ENCODE measurements at regions not wholly inside any gene's neighbourhood (a gene's known extent, or its start where the extent isn't known, plus 50 kb on each side); places are given as distances from the start of the nearest gene placed in this dataset.

GRCh38 chr3:164224126-164224525 is 854.2 kb downstream of the SI start:
- TF ChIP-seq CTCF (IDR thresholded peaks at IDR 0.05; ENCODE audit: low read depth, low read length, missing control alignments): no peak
- no peak for DNase-seq (ENCODE audit: extremely low read depth, low read depth)
- no peak overlapping the region for H3K4me3 ChIP-seq (replicated peaks; ENCODE audit: low read depth, low read length)

- H3K4me3 ChIP-seq (replicated peaks; ENCODE audit: low read depth, low read length): no peak overlapping the region
- TF ChIP-seq CTCF (IDR thresholded peaks at IDR 0.05; ENCODE audit: low read depth, low read length, missing control alignments): no peak
- no peak for DNase-seq (ENCODE audit: extremely low read depth, low read depth)
These were observed 856.1 kb downstream of the SI start for GRCh38 chr3:164222197-164222596.

GRCh38 chr3:164221297-164221696 is 857.0 kb downstream of the SI start:
- no peak for TF ChIP-seq CTCF (IDR thresholded peaks at IDR 0.05; ENCODE audit: low read depth, low read length, missing control alignments)

GRCh38 chr3:164209363-164209762 is 868.9 kb downstream of the SI start:
- DNase-seq (ENCODE audit: extremely low read depth, low read depth): no peak
- no peak overlapping the region for H3K4me3 ChIP-seq (replicated peaks; ENCODE audit: low read depth, low read length)
- TF ChIP-seq CTCF (IDR thresholded peaks at IDR 0.05; ENCODE audit: low read depth, low read length, missing control alignments): no peak

More at GRCh38 chr3:164221297-164221696, 857.0 kb downstream of the SI start:
- no peak for DNase-seq (ENCODE audit: extremely low read depth, low read depth)
- no peak overlapping the region for H3K4me3 ChIP-seq (replicated peaks; ENCODE audit: low read depth, low read length)

- H3K4me3 ChIP-seq (replicated peaks; ENCODE audit: low read depth, low read length): no peak overlapping the region
- TF ChIP-seq CTCF (IDR thresholded peaks at IDR 0.05; ENCODE audit: low read depth, low read length, missing control alignments): no peak
- DNase-seq (ENCODE audit: extremely low read depth, low read depth): no peak
These were observed 869.5 kb downstream of the SI start for GRCh38 chr3:164208821-164209220.

GRCh38 chr3:164208048-164208447 is 870.2 kb downstream of the SI start:
- no peak overlapping the region for H3K4me3 ChIP-seq (replicated peaks; ENCODE audit: low read depth, low read length)
- no peak for DNase-seq (ENCODE audit: extremely low read depth, low read depth)
- no peak for TF ChIP-seq CTCF (IDR thresholded peaks at IDR 0.05; ENCODE audit: low read depth, low read length, missing control alignments)

GRCh38 chr3:164200053-164200823 is 878.1 kb downstream of the SI start:
- H3K4me3 ChIP-seq (replicated peaks; ENCODE audit: low read depth, low read length): no peak overlapping the region
- DNase-seq (ENCODE audit: extremely low read depth, low read depth): no peak
- no peak for TF ChIP-seq CTCF (IDR thresholded peaks at IDR 0.05; ENCODE audit: low read depth, low read length, missing control alignments)

Measured in HFF-Myc (cell line).